ENCODE measurements at regions not wholly inside any gene's neighbourhood (a gene's known extent, or its start where the extent isn't known, plus 50 kb on each side); places are given as distances from the start of the nearest gene placed in this dataset.

- Histone ChIP-seq H3K4me1 (ENCODE audit: control insufficient read depth, insufficient read depth, low read length) (no peaks in the 10 kb centered on the region), H3K36me3 (ENCODE audit: control insufficient read depth in 2 of 2, insufficient read depth in 1 of 2, low read length in 2 of 2) (no peaks in the 10 kb centered on the region), H3K9me3 (ENCODE audit: control insufficient read depth, insufficient read depth, low read depth, low read length) (no peaks in the 10 kb centered on the region), H3K4me3 (ENCODE audit: low read depth, low read length) (no peak overlapping the region), H3K27ac (ENCODE audit: extremely low read depth, low read depth, low read length) (no peak overlapping the region)
- CTCF ChIA-PET, result no interaction called here
- no peak for TF ChIP-seq ZNF169 (tag by site-specific recombination; IDR thresholded peaks at IDR 0.05)
- TF ChIP-seq ZBTB48 (tag by site-specific recombination; IDR thresholded peaks at IDR 0.05), result no peak
- no peak for TF ChIP-seq BCL6B (tag by site-specific recombination; IDR thresholded peaks at IDR 0.05)
- no peak for TF ChIP-seq ZNF362 (tag by site-specific recombination; IDR thresholded peaks at IDR 0.05)
- TF ChIP-seq PRDM4 (tag by site-specific recombination; IDR thresholded peaks at IDR 0.05), result no peak
- no peak for TF ChIP-seq ZNF223 (tag by site-specific recombination; IDR thresholded peaks at IDR 0.05)
- no peak for TF ChIP-seq ZNF449 (tag by site-specific recombination; IDR thresholded peaks at IDR 0.05)
- no peak for TF ChIP-seq ZNF548 (tag by site-specific recombination; IDR thresholded peaks at IDR 0.05)
- TF ChIP-seq ZBTB17 (tag by site-specific recombination; IDR thresholded peaks at IDR 0.05), result no peak
- TF ChIP-seq ZBTB7A (tag by site-specific recombination; IDR thresholded peaks at IDR 0.05; ENCODE audit: low read depth), result no peak
- no peak for TF ChIP-seq ZSCAN16 (tag by site-specific recombination; IDR thresholded peaks at IDR 0.05)
- TF ChIP-seq ZSCAN4 (tag by site-specific recombination; IDR thresholded peaks at IDR 0.05), result no peak
- no peak for TF ChIP-seq ZNF350 (tag by site-specific recombination; IDR thresholded peaks at IDR 0.05)
- TF ChIP-seq ZNF692 (tag by site-specific recombination; IDR thresholded peaks at IDR 0.05), result no peak
- TF ChIP-seq ZNF664 (tag by site-specific recombination; IDR thresholded peaks at IDR 0.05), result no peak
- no peak for TF ChIP-seq ZNF18 (tag by site-specific recombination; IDR thresholded peaks at IDR 0.05)
- TF ChIP-seq GLIS1 (tag by site-specific recombination; IDR thresholded peaks at IDR 0.05), result no peak
- POLR2A ChIA-PET, result no interaction called here
Measured at GRCh38 chr2:8030573-8031303, 651.1 kb upstream of the ID2 start.
